H1 (cell line): ENCODE measurements at regions not wholly inside any gene's neighbourhood (a gene's known extent, or its start where the extent isn't known, plus 50 kb on each side); places are given as distances from the start of the nearest gene placed in this dataset.

Experiments used
- CREB1 ChIP-seq: IDR thresholded peaks from 2 replicates; pipeline ENCODE4 v1.6.1; 2012; ENCODE audit warnings: inconsistent platforms
- CTCF ChIP-seq, 3 experiments: IDR thresholded peaks; 1 replicate in 2 of 3; 2 replicates in 1 of 3; pipeline versions ENCODE4 v1.5.1 to v1.6.1; 2011; ENCODE audit warnings: low read length in 3 of 3, mild to moderate bottlenecking in 3 of 3, inconsistent platforms in 2 of 3, low read depth in 1 of 3, moderate library complexity in 1 of 3; ENCODE audit not compliant: insufficient read depth in 1 of 3; ENCODE audit errors: control extremely low read depth in 1 of 3
- EGR1 ChIP-seq: IDR thresholded peaks from 2 replicates; pipeline ENCODE4 v1.6.1; 2011; ENCODE audit warnings: low read depth, low read length, borderline replicate concordance
- EP300 ChIP-seq, 2 experiments: IDR thresholded peaks; 1 replicate in 1 of 2; 2 replicates in 1 of 2; pipeline ENCODE4 v1.6.1; 2011 to 2012; ENCODE audit warnings: low read depth in 2 of 2, low read length in 2 of 2, mild to moderate bottlenecking in 2 of 2, borderline replicate concordance in 1 of 2, inconsistent platforms in 1 of 2, moderate library complexity in 1 of 2
- GABPA ChIP-seq: IDR thresholded peaks from 2 replicates; pipeline ENCODE4 v1.6.1; 2011; ENCODE audit warnings: mild to moderate bottlenecking, low read length, moderate library complexity, borderline replicate concordance; ENCODE audit not compliant: insufficient read depth
- JUN ChIP-seq: IDR thresholded peaks from 2 replicates; pipeline ENCODE4 v1.6.1; 2011; ENCODE audit warnings: low read depth, mild to moderate bottlenecking, improper control_type of control experiment, low read length
- POLR2A ChIP-seq, 2 experiments: IDR thresholded peaks; 1 replicate in 1 of 2; 2 replicates in 1 of 2; pipeline ENCODE4 v1.6.1; 2011; ENCODE audit warnings: low read depth in 2 of 2, low read length in 2 of 2, mild to moderate bottlenecking in 2 of 2; ENCODE audit errors: control extremely low read depth in 1 of 2
- POLR2AphosphoS5 ChIP-seq: IDR thresholded peaks from 2 replicates; pipeline ENCODE4 v1.6.1; 2011; ENCODE audit warnings: low read depth, low read length
- SUZ12 ChIP-seq: fragments of 200-600 bp; sonication (generic); IDR thresholded peaks from 2 replicates; pipeline ENCODE4 v1.6.1; 2012; ENCODE audit warnings: mild to moderate bottlenecking, inconsistent platforms, low read length, moderate library complexity, mixed read lengths

- TF ChIP-seq CREB1 (no peak), GABPA (no peak), CTCF (IDR thresholded peaks at IDR 0.05; ENCODE audit: control extremely low read depth in 1 of 3, insufficient read depth in 1 of 3, low read depth in 1 of 3, low read length in 3 of 3) (no peak), EGR1 (no peak), POLR2AphosphoS5 (no peak), POLR2A (IDR thresholded peaks at IDR 0.05; ENCODE audit: control extremely low read depth in 1 of 2, low read depth in 2 of 2, low read length in 2 of 2) (no peak), EP300 (IDR thresholded peaks at IDR 0.05; ENCODE audit: borderline replicate concordance in 1 of 2, low read depth in 2 of 2, low read length in 2 of 2) (no peak), SUZ12 (no peak), JUN (no peak)
Observed at GRCh38 chr18:78780719-78781600, 198.7 kb upstream of the SALL3 start.
